Liver (tissue), 3 donors: ENCODE measurements at regions not wholly inside any gene's neighbourhood (a gene's known extent, or its start where the extent isn't known, plus 50 kb on each side); places are given as distances from the start of the nearest gene placed in this dataset.

Source experiments
- ATF3 ChIP-seq: IDR thresholded peaks from 2 replicates; pipeline ENCODE4 v1.6.1; 2016; ENCODE audit warnings: antibody characterized with exemption
- CTCF ChIP-seq: fragments of 150-350 bp; IDR thresholded peaks from 2 replicates; pipeline ENCODE4 v1.5.1; 2017; ENCODE audit warnings: improper control_type of control experiment, low read depth, low read length; ENCODE audit not compliant: missing input control
- HNF4G ChIP-seq: IDR thresholded peaks from 2 replicates; pipeline ENCODE4 v1.6.1; 2016; ENCODE audit warnings: antibody characterized with exemption
- MAX ChIP-seq: IDR thresholded peaks from 2 replicates; pipeline ENCODE4 v1.6.1; 2016; ENCODE audit warnings: antibody characterized with exemption
- RXRA ChIP-seq, 2 donors: IDR thresholded peaks; 2 replicates each; pipeline ENCODE4 v1.6.1; 2017 to 2018; ENCODE audit warnings: antibody characterized with exemption in 2 of 2, mild to moderate bottlenecking in 1 of 2
- SP1 ChIP-seq: IDR thresholded peaks from 2 replicates; pipeline ENCODE4 v1.6.1; 2018; ENCODE audit warnings: antibody characterized with exemption, mild to moderate bottlenecking
- TAF1 ChIP-seq: conservative IDR thresholded peaks from 2 replicates; pipeline ENCODE4 v1.6.1; 2016; ENCODE audit warnings: antibody characterized with exemption, mild to moderate bottlenecking
- ZBTB33 ChIP-seq: IDR thresholded peaks from 2 replicates; pipeline ENCODE4 v1.6.1; 2016; ENCODE audit warnings: antibody characterized with exemption
- donor health status: healthy.
- donor health status: healthy.

GRCh38 chr1:182121787-182122186 is 60.3 kb upstream of the ZNF648 start:
- TF ChIP-seq CTCF (no peak), HNF4G (no peak), MAX (no peak), TAF1 (no peak), SP1 (no peak), ATF3 (no peak), RXRA (IDR thresholded peaks at IDR 0.05) (no peak), ZBTB33 (no peak)
